H1 (cell line): ENCODE measurements at regions not wholly inside any gene's neighbourhood (a gene's known extent, or its start where the extent isn't known, plus 50 kb on each side); places are given as distances from the start of the nearest gene placed in this dataset.

Experiments used
- CTCF ChIA-PET: fragments of 300-600 bp; sonication (Branson Sonifier 250); formaldehyde crosslinking; loops from one replicate; lab custom pipeline; 2021; ENCODE audit not compliant: partially characterized antibody; lab: Charles Lee
- POLR2A ChIA-PET: fragments of 300-600 bp; sonication (Branson Sonifier 250); formaldehyde crosslinking; loops from one replicate; lab custom pipeline; 2021; ENCODE audit warnings: inconsistent platforms; ENCODE audit not compliant: partially characterized antibody; lab: Charles Lee
- DNase-seq, 2 experiments: peaks; one replicate each; pipeline versions ENCODE4 v3.0.0 to v3.0.0-alpha.2; 2010 to 2022; ENCODE audit warnings: low spot score in 2 of 2, low read depth in 1 of 2, mixed read lengths in 1 of 2
- FAIRE-seq: peaks from 2 replicates; lab custom pipeline; 2011; peaks lifted over from hg19 to GRCh38; lab: Jason Lieb, UNC
- H2AFZ ChIP-seq: 2 replicates; pipeline ENCODE4 v1.8.1; 2012; ENCODE audit warnings: low read length, inconsistent platforms
- H2AK5ac ChIP-seq: 2 replicates; pipeline ENCODE4 v1.6.1; 2013; ENCODE audit warnings: low read depth, low read length
- H2BK120ac ChIP-seq: replicated peaks from 2 replicates; pipeline ENCODE3; 2013; ENCODE audit warnings: low read depth, low read length, inconsistent platforms
- H2BK12ac ChIP-seq: 2 replicates; pipeline ENCODE4 v1.6.1; 2013; ENCODE audit warnings: low read depth, low read length
- H2BK15ac ChIP-seq: 2 replicates; pipeline ENCODE4 v1.6.1; 2013; ENCODE audit warnings: low read length
- H2BK20ac ChIP-seq: 2 replicates; pipeline ENCODE4 v1.6.1; 2013; ENCODE audit warnings: low read length
- H2BK5ac ChIP-seq: 2 replicates; pipeline ENCODE4 v1.6.1; 2013; ENCODE audit warnings: low read depth, low read length
- H3K14ac ChIP-seq: 2 replicates; pipeline ENCODE4 v1.6.1; 2013; ENCODE audit warnings: inconsistent platforms; ENCODE audit not compliant: insufficient read length
- H3K18ac ChIP-seq: 2 replicates; pipeline ENCODE4 v1.6.1; 2013; ENCODE audit warnings: low read length; ENCODE audit errors: extremely low read depth
- H3K23ac ChIP-seq: 2 replicates; pipeline ENCODE4 v1.6.1; 2013; ENCODE audit warnings: inconsistent platforms; ENCODE audit not compliant: insufficient read length
- H3K23me2 ChIP-seq: 2 replicates; pipeline ENCODE4 v1.6.1; 2013; ENCODE audit warnings: low read depth, low read length
- H3K27ac ChIP-seq: 2 replicates; pipeline ENCODE4 v1.6.1; 2011; ENCODE audit warnings: low read depth, low read length, inconsistent platforms
- H3K27me3 ChIP-seq, 4 experiments: replicated peaks in 1 of 4; 1 replicate in 1 of 4; 2 replicates in 3 of 4; pipeline versions ENCODE4 v1.6.1 to v1.8.1; 2011 to 2013; ENCODE audit warnings: low read length in 3 of 4, mild to moderate bottlenecking in 3 of 4, inconsistent platforms in 2 of 4, mixed read lengths in 2 of 4, moderate library complexity in 1 of 4; ENCODE audit not compliant: control insufficient read depth in 3 of 4, insufficient read depth in 3 of 4; ENCODE audit errors: extremely low read depth in 1 of 4
- H3K36me3 ChIP-seq, 4 experiments: 2 replicates each; pipeline versions ENCODE4 v1.6.1 to v1.8.1; 2011 to 2013; ENCODE audit warnings: mild to moderate bottlenecking in 4 of 4, low read length in 3 of 4, moderate library complexity in 2 of 4, control low read depth in 1 of 4, inconsistent platforms in 1 of 4; ENCODE audit not compliant: insufficient read depth in 4 of 4, control insufficient read depth in 2 of 4
- H3K4ac ChIP-seq: replicated peaks from 2 replicates; pipeline ENCODE3; 2013; ENCODE audit warnings: low read length, low read depth, mixed read lengths, inconsistent platforms; ENCODE audit not compliant: insufficient read length
- H3K4me1 ChIP-seq, 4 experiments: replicated peaks in 1 of 4; 1 replicate in 1 of 4; 2 replicates in 3 of 4; pipeline versions ENCODE4 v1.6.1 to v1.8.1; 2011 to 2013; ENCODE audit warnings: low read length in 3 of 4, inconsistent platforms in 2 of 4, mixed read lengths in 1 of 4; ENCODE audit not compliant: insufficient read depth in 4 of 4, control insufficient read depth in 3 of 4
- H3K4me2 ChIP-seq, 2 experiments: 2 replicates each; pipeline versions ENCODE4 v1.6.1 to v1.8.1; 2011 to 2013; ENCODE audit warnings: low read depth in 2 of 2, low read length in 2 of 2, control low read depth in 1 of 2, inconsistent platforms in 1 of 2, mild to moderate bottlenecking in 1 of 2; ENCODE audit not compliant: insufficient read depth in 1 of 2
- H3K4me3 ChIP-seq, 4 experiments: fragments of 200-600, 300-600 bp in 1 of 4; sonication (generic), shearing (Covaris generic), sonication (Bioruptor Twin) in 1 of 4; 2 replicates each; pipeline versions ENCODE4 v1.5.1 to v1.8.1; 2011 to 2016; ENCODE audit warnings: low read length in 4 of 4, low read depth in 3 of 4, control low read depth in 2 of 4, inconsistent platforms in 2 of 4, mild to moderate bottlenecking in 2 of 4, mixed read lengths in 1 of 4, moderate library complexity in 1 of 4; ENCODE audit not compliant: insufficient read depth in 2 of 4; ENCODE audit errors: extremely low read depth in 1 of 4
- H3K56ac ChIP-seq: replicated peaks from 2 replicates; pipeline ENCODE3; 2013; ENCODE audit warnings: low read depth, mild to moderate bottlenecking, mixed read lengths, low read length, inconsistent platforms; ENCODE audit not compliant: insufficient read length
- H3K79me1 ChIP-seq: 2 replicates; pipeline ENCODE4 v1.6.1; 2013; ENCODE audit warnings: low read depth, low read length, control low read depth
- H3K79me2 ChIP-seq, 2 experiments: 2 replicates each; pipeline versions ENCODE4 v1.6.1 to v1.8.1; 2012 to 2013; ENCODE audit warnings: low read length in 2 of 2, mild to moderate bottlenecking in 2 of 2, inconsistent platforms in 1 of 2; ENCODE audit not compliant: insufficient read depth in 2 of 2, control insufficient read depth in 1 of 2
- H3K9ac ChIP-seq, 4 experiments: replicated peaks in 1 of 4; 1 replicate in 1 of 4; 2 replicates in 3 of 4; pipeline versions ENCODE4 v1.6.1 to v1.8.1; 2011 to 2013; ENCODE audit warnings: low read depth in 3 of 4, low read length in 3 of 4, control low read depth in 2 of 4, mild to moderate bottlenecking in 2 of 4, moderate library complexity in 2 of 4, inconsistent platforms in 1 of 4; ENCODE audit errors: extremely low read depth in 1 of 4
- H3K9me3 ChIP-seq, 2 experiments: 2 replicates each; pipeline versions ENCODE4 v1.6.1 to v1.8.1; 2012 to 2013; ENCODE audit warnings: mild to moderate bottlenecking in 2 of 2, moderate library complexity in 2 of 2, control low read depth in 1 of 2, inconsistent platforms in 1 of 2, low read depth in 1 of 2, low read length in 1 of 2, mixed read lengths in 1 of 2; ENCODE audit not compliant: insufficient read depth in 2 of 2
- H4K20me1 ChIP-seq, 2 experiments: replicated peaks in 1 of 2; 2 replicates each; pipeline versions ENCODE3 to v1.8.1; 2011 to 2013; ENCODE audit warnings: inconsistent platforms in 2 of 2, low read length in 2 of 2, mild to moderate bottlenecking in 1 of 2; ENCODE audit not compliant: insufficient read depth in 2 of 2, control insufficient read depth in 1 of 2
- H4K5ac ChIP-seq: 2 replicates; pipeline ENCODE4 v1.6.1; 2013; ENCODE audit warnings: low read length, low read depth, mixed read lengths, inconsistent platforms; ENCODE audit not compliant: insufficient read length
- H4K8ac ChIP-seq: 2 replicates; pipeline ENCODE4 v1.8.0; 2013; ENCODE audit warnings: mild to moderate bottlenecking, moderate library complexity, low read length, inconsistent platforms; ENCODE audit not compliant: insufficient read depth; ENCODE audit errors: extremely low read depth
- H4K91ac ChIP-seq: replicated peaks from 2 replicates; pipeline ENCODE3; 2013; ENCODE audit warnings: low read length, mixed read lengths, inconsistent platforms; ENCODE audit not compliant: insufficient read length
- ASH2L ChIP-seq: fragments of 200-600, 300-600 bp; sonication (generic); IDR thresholded peaks from one replicate; pipeline ENCODE4 v1.7.1; 2017; ENCODE audit warnings: low read length
- BRCA1 ChIP-seq: IDR thresholded peaks from 2 replicates; pipeline ENCODE4 v1.6.1; 2012; ENCODE audit warnings: low read depth, low read length, improper control_type of control experiment
- CEBPB ChIP-seq: IDR thresholded peaks from 2 replicates; pipeline ENCODE4 v1.6.1; 2012; ENCODE audit warnings: low read depth, low read length
- CTBP2 ChIP-seq: IDR thresholded peaks from 2 replicates; pipeline ENCODE4 v1.7.0; 2011; ENCODE audit warnings: borderline replicate concordance, mild to moderate bottlenecking, moderate library complexity, mixed read lengths, low read length; ENCODE audit not compliant: insufficient read depth, insufficient read length
- EGR1 ChIP-seq: IDR thresholded peaks from 2 replicates; pipeline ENCODE4 v1.6.1; 2011; ENCODE audit warnings: low read depth, low read length, borderline replicate concordance
- FOSL1 ChIP-seq: IDR thresholded peaks from 2 replicates; pipeline ENCODE4 v1.6.1; 2011; ENCODE audit warnings: mild to moderate bottlenecking, low read depth, low read length, moderate library complexity; ENCODE audit not compliant: insufficient read depth
- GTF2F1 ChIP-seq: IDR thresholded peaks from 2 replicates; pipeline ENCODE4 v1.6.1; 2012; ENCODE audit warnings: low read depth, low read length, improper control_type of control experiment, borderline replicate concordance
- JUN ChIP-seq: IDR thresholded peaks from 2 replicates; pipeline ENCODE4 v1.6.1; 2011; ENCODE audit warnings: low read depth, mild to moderate bottlenecking, improper control_type of control experiment, low read length
- NRF1 ChIP-seq: IDR thresholded peaks from 2 replicates; pipeline ENCODE4 v1.6.1; 2011; ENCODE audit warnings: mild to moderate bottlenecking, low read depth, low read length, improper control_type of control experiment
- SIRT6 ChIP-seq: IDR thresholded peaks from one replicate; pipeline ENCODE4 v1.7.1; 2012; ENCODE audit warnings: low read length, inconsistent platforms
- SRF ChIP-seq: IDR thresholded peaks from 2 replicates; pipeline ENCODE4 v1.6.1; 2011; ENCODE audit warnings: mild to moderate bottlenecking, low read depth, low read length, moderate library complexity
- TAF1 ChIP-seq: IDR thresholded peaks from 2 replicates; pipeline ENCODE4 v1.6.1; 2011; ENCODE audit warnings: mild to moderate bottlenecking, low read depth, low read length
- TEAD4 ChIP-seq: IDR thresholded peaks from 2 replicates; pipeline ENCODE4 v1.6.1; 2012; ENCODE audit warnings: low read depth, low read length, inconsistent platforms, mixed read lengths
- YY1 ChIP-seq: IDR thresholded peaks from 2 replicates; pipeline ENCODE4 v1.6.1; 2011; ENCODE audit warnings: low read depth, mild to moderate bottlenecking, low read length
- WGBS, 2 experiments: shearing (Covaris generic) in 1 of 2; methylation state at CpG; one replicate each; pipeline versions ENCODE4 v1.1.6 to v1.1.7; 2013 to 2015; ENCODE audit warnings: low lambda C conversion rate in 2 of 2, mixed read lengths in 2 of 2, inconsistent platforms in 1 of 2, low coverage in 1 of 2, missing lambda C conversion rate in 1 of 2; ENCODE audit not compliant: insufficient replicate concordance in 2 of 2, insufficient coverage in 1 of 2, insufficient read length in 1 of 2; ENCODE audit errors: extremely low coverage in 1 of 2, missing lambda C conversion rate in 1 of 2; 5-methylcytosine and 5-hydroxymethylcytosine counted together

- no peak overlapping the region for H2BK5ac ChIP-seq
- CTCF ChIA-PET, result interaction anchor here (0.6 to 2.5 kb wide), 3 partner anchors 10 to 12 kb away, joined by 3 to 10 read pairs (median 3); no protein-coding TSS in a partner anchor
- no peak for TF ChIP-seq YY1
- TF ChIP-seq BRCA1, result no peak
- no peak for TF ChIP-seq JUN
- no peak for TF ChIP-seq NRF1
- TF ChIP-seq GTF2F1, result no peak
- no peak for TF ChIP-seq SRF
- TF ChIP-seq ASH2L, result no peak
- TF ChIP-seq TEAD4, result no peak
- TF ChIP-seq TAF1, result no peak
- no peak for TF ChIP-seq EGR1
- TF ChIP-seq SIRT6, result no peak
- no peak for TF ChIP-seq CTBP2
- TF ChIP-seq CEBPB, result no peak
- TF ChIP-seq FOSL1, result no peak
- H2AK5ac ChIP-seq, result no peak overlapping the region
- no peak overlapping the region for H4K8ac ChIP-seq
- no peak overlapping the region for H4K91ac ChIP-seq
- 84% methylated on average over 5 of the region's 5 CpGs; no CpG with 5 or more reads in 1 of the 2 experiments for WGBS, 2 experiments
- no peak overlapping the region for H2BK20ac ChIP-seq
- no peaks in the 10 kb centered on the region for H3K4me1 ChIP-seq
- H3K23me2 ChIP-seq, result no peaks in the 10 kb centered on the region
- no peak overlapping the region for H3K56ac ChIP-seq
- no peak for DNase-seq
- H3K79me2 ChIP-seq, result no peaks in the 10 kb centered on the region
- H4K5ac ChIP-seq, result no peak overlapping the region
- H3K4me3 ChIP-seq, result no peak overlapping the region
- no peak for FAIRE-seq
- no peaks in the 10 kb centered on the region for H4K20me1 ChIP-seq
- H3K14ac ChIP-seq, result no peak overlapping the region
- no peak overlapping the region for H2BK120ac ChIP-seq
- H3K18ac ChIP-seq, result no peak overlapping the region
- no peak overlapping the region for H2AFZ ChIP-seq
- no peaks in the 10 kb centered on the region for H3K27me3 ChIP-seq
- H3K23ac ChIP-seq, result no peak overlapping the region
- H3K9me3 ChIP-seq, result peaks cover 0 to 5% of the 10 kb centered on the region in 2 experiments; a peak in 2 of 4 replicates
- no peak overlapping the region for H2BK15ac ChIP-seq
- no peak overlapping the region for H3K27ac ChIP-seq
- no peak overlapping the region for H3K9ac ChIP-seq
- H2BK12ac ChIP-seq, result no peak overlapping the region
- no peaks in the 10 kb centered on the region for H3K79me1 ChIP-seq
- H3K4me2 ChIP-seq, result no peak overlapping the region
- POLR2A ChIA-PET, result no interaction called here
- no peak overlapping the region for H3K4ac ChIP-seq
- H3K36me3 ChIP-seq, result no peaks in the 10 kb centered on the region
Observed at GRCh38 chr13:27327633-27328032, 57.0 kb downstream of the RASL11A start.
